HEK293 (cell line): ENCODE measurements at regions not wholly inside any gene's neighbourhood (a gene's known extent, or its start where the extent isn't known, plus 50 kb on each side); places are given as distances from the start of the nearest gene placed in this dataset.

Experiments used
- CTCF ChIA-PET: fragments of 350-600 bp; formaldehyde crosslinking; extraction: SDS; loops from one replicate; lab custom pipeline; 2021; ENCODE audit warnings: antibody characterized with exemption; lab: Yijun Ruan, JAX
- POLR2A ChIA-PET: fragments of 300-600 bp; formaldehyde crosslinking; extraction: SDS; loops from one replicate; lab custom pipeline; 2020; ENCODE audit warnings: antibody characterized with exemption, inconsistent platforms; lab: Yijun Ruan, JAX
- H3K27ac ChIP-seq: fragments of 200-500 bp; sonication (Bioruptor generic); 2 replicates; pipeline ENCODE4 v1.5.1; 2014; ENCODE audit warnings: low read depth, low read length, control low read depth, inconsistent platforms; ENCODE audit errors: extremely low read depth
- H3K36me3 ChIP-seq, 2 experiments: fragments of 200-500 bp in 1 of 2; sonication (Bioruptor generic) in 1 of 2; 1 replicate in 1 of 2; 2 replicates in 1 of 2; pipeline ENCODE4 v1.5.1; 2014 to 2017; ENCODE audit warnings: inconsistent platforms in 2 of 2, low read length in 2 of 2; ENCODE audit not compliant: control insufficient read depth in 2 of 2, insufficient read depth in 1 of 2
- H3K4me1 ChIP-seq: fragments of 200-500 bp; sonication (Bioruptor generic); 2 replicates; pipeline ENCODE4 v1.5.1; 2014; ENCODE audit warnings: mild to moderate bottlenecking, low read length, inconsistent platforms; ENCODE audit not compliant: control insufficient read depth, insufficient read depth
- H3K4me3 ChIP-seq: 2 replicates; pipeline ENCODE4 v1.5.1; 2011; ENCODE audit warnings: low read depth, mild to moderate bottlenecking, control low read depth, low read length, moderate library complexity
- H3K9me3 ChIP-seq: fragments of 200-500 bp; sonication (Bioruptor generic); 2 replicates; pipeline ENCODE4 v1.5.1; 2014; ENCODE audit warnings: low read depth, low read length, inconsistent platforms; ENCODE audit not compliant: control insufficient read depth, insufficient read depth
- GLIS2 ChIP-seq: fragments of 450-650 bp; formaldehyde crosslinking; IDR thresholded peaks from 2 replicates; pipeline ENCODE4 v1.5.1; 2016; ENCODE audit warnings: missing biosample characterization, missing genetic modification characterization
- HOXD13 ChIP-seq: sonication (generic); formaldehyde crosslinking; IDR thresholded peaks from 2 replicates; pipeline ENCODE4 v1.8.0; 2022; ENCODE audit warnings: missing genetic modification reagents, borderline replicate concordance
- RBAK ChIP-seq: fragments of 450-650 bp; formaldehyde crosslinking; IDR thresholded peaks from 2 replicates; pipeline ENCODE4 v1.5.1; 2016; ENCODE audit warnings: missing biosample characterization, missing genetic modification characterization
- SCRT2 ChIP-seq: fragments of 450-650 bp; formaldehyde crosslinking; IDR thresholded peaks from 2 replicates; pipeline ENCODE4 v1.5.1; 2016; ENCODE audit warnings: missing biosample characterization, missing genetic modification characterization
- SP2 ChIP-seq: fragments of 450-650 bp; formaldehyde crosslinking; IDR thresholded peaks from 2 replicates; pipeline ENCODE4 v1.5.1; 2016; ENCODE audit warnings: missing biosample characterization, missing genetic modification characterization
- ZBTB20 ChIP-seq: fragments of 450-650 bp; formaldehyde crosslinking; IDR thresholded peaks from 2 replicates; pipeline ENCODE4 v1.5.1; 2016; ENCODE audit warnings: missing biosample characterization, missing genetic modification characterization
- ZEB2 ChIP-seq: fragments of 450-650 bp; formaldehyde crosslinking; IDR thresholded peaks from 2 replicates; pipeline ENCODE4 v1.5.1; 2016; ENCODE audit warnings: missing biosample characterization, missing genetic modification characterization
- ZNF10 ChIP-seq: fragments of 450-650 bp; formaldehyde crosslinking; IDR thresholded peaks from 2 replicates; pipeline ENCODE4 v1.5.1; 2017; ENCODE audit warnings: missing biosample characterization, missing genetic modification characterization
- ZNF138 ChIP-seq: fragments of 450-650 bp; formaldehyde crosslinking; IDR thresholded peaks from 2 replicates; pipeline ENCODE4 v1.5.1; 2016; ENCODE audit warnings: missing biosample characterization, missing genetic modification characterization, borderline replicate concordance
- ZNF174 ChIP-seq: fragments of 450-650 bp; formaldehyde crosslinking; IDR thresholded peaks from 2 replicates; pipeline ENCODE4 v1.5.0; 2017; ENCODE audit warnings: missing biosample characterization, mild to moderate bottlenecking, missing genetic modification characterization
- ZNF175 ChIP-seq: fragments of 450-650 bp; formaldehyde crosslinking; IDR thresholded peaks from 2 replicates; pipeline ENCODE4 v1.5.1; 2016; ENCODE audit warnings: missing biosample characterization, missing genetic modification characterization
- ZNF37A ChIP-seq: fragments of 450-650 bp; IDR thresholded peaks from 2 replicates; pipeline ENCODE4 v1.5.1; 2018; ENCODE audit warnings: missing biosample characterization, missing genetic modification characterization
- ZNF394 ChIP-seq: fragments of 450-650 bp; formaldehyde crosslinking; IDR thresholded peaks from 2 replicates; pipeline ENCODE4 v1.5.1; 2016; ENCODE audit warnings: missing biosample characterization, missing genetic modification characterization, mild to moderate bottlenecking, moderate library complexity, borderline replicate concordance
- ZNF473 ChIP-seq: fragments of 450-650 bp; formaldehyde crosslinking; IDR thresholded peaks from 2 replicates; pipeline ENCODE4 v1.5.1; 2017; ENCODE audit warnings: missing biosample characterization, missing genetic modification characterization
- ZNF529 ChIP-seq: fragments of 450-650 bp; formaldehyde crosslinking; IDR thresholded peaks from 2 replicates; pipeline ENCODE4 v1.5.1; 2017; ENCODE audit warnings: missing genetic modification characterization, missing biosample characterization; ENCODE audit not compliant: insufficient replicate concordance
- ZNF561 ChIP-seq: fragments of 450-650 bp; IDR thresholded peaks from 2 replicates; pipeline ENCODE4 v1.5.1; 2018; ENCODE audit warnings: missing biosample characterization, missing genetic modification characterization, borderline replicate concordance
- ZNF596 ChIP-seq: fragments of 450-650 bp; IDR thresholded peaks from 2 replicates; pipeline ENCODE4 v1.5.0; 2018; ENCODE audit warnings: missing biosample characterization, mild to moderate bottlenecking, missing genetic modification characterization, moderate library complexity
- ZNF600 ChIP-seq: fragments of 450-650 bp; formaldehyde crosslinking; IDR thresholded peaks from 2 replicates; pipeline ENCODE4 v1.5.1; 2016; ENCODE audit warnings: missing biosample characterization, missing genetic modification characterization
- ZNF776 ChIP-seq: fragments of 450-650 bp; formaldehyde crosslinking; IDR thresholded peaks from 2 replicates; pipeline ENCODE4 v1.5.0; 2017; ENCODE audit warnings: missing biosample characterization, missing genetic modification characterization, borderline replicate concordance
- ZNF791 ChIP-seq: fragments of 450-650 bp; formaldehyde crosslinking; IDR thresholded peaks from 2 replicates; pipeline ENCODE4 v1.5.1; 2016; ENCODE audit warnings: missing biosample characterization, missing genetic modification characterization
- ZNF837 ChIP-seq: fragments of 450-650 bp; formaldehyde crosslinking; IDR thresholded peaks from 2 replicates; pipeline ENCODE4 v1.5.1; 2016; ENCODE audit warnings: missing biosample characterization, missing genetic modification characterization
- ZNF843 ChIP-seq: fragments of 450-650 bp; formaldehyde crosslinking; IDR thresholded peaks from 2 replicates; pipeline ENCODE4 v1.5.1; 2016; ENCODE audit warnings: missing biosample characterization, missing genetic modification characterization
- TF ChIP-seq, protein P1 (sequence below): fragments of 450-650 bp; formaldehyde crosslinking; IDR thresholded peaks from 2 replicates; pipeline ENCODE4 v1.5.1; 2016; ENCODE audit warnings: missing biosample characterization, missing genetic modification characterization, low read depth
- TF ChIP-seq, protein P2 (sequence below): fragments of 450-650 bp; formaldehyde crosslinking; IDR thresholded peaks from 2 replicates; pipeline ENCODE4 v1.5.1; 2016; ENCODE audit warnings: missing biosample characterization, missing genetic modification characterization, borderline replicate concordance

DNA sequence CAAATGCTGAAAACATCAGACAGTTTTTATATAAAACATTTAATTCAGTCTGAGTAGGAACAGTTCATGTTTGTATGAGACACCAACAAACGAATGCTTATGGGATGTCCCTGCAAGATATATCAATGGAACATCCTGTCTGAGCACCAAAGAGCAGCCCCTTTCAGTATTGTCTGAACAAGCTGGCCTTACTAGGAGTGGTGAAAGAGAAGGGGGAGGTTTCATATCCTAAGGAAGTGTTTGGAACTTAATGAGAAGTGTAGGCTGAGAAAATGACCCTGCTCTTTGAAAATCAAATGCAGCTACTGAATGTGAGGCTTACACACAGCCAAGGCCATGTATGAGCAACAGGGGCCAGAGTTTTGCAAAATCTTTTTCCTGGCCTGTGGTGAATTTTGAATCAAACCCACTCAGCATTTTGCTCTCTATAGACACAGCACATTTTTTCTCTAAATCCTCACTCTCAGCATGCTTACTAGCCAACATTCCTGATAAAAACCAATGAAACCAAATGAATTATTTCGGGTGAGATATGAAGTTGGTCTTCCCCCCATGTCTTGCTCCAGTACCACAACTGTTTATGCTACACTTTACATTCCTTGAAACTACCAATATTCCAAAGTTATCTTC is 119.4 kb downstream of the LUZP4 start:
- TF ChIP-seq ZNF175 (tag by site-specific recombination) (no peak), ZNF473 (no peak), ZNF529 (tag by site-specific recombination) (no peak), ZNF37A (tag by site-specific recombination) (no peak), ZBTB20 (tag by site-specific recombination) (no peak), ZNF600 (no peak)
- H3K4me1 ChIP-seq, result no peaks in the 10 kb centered on the region
- H3K4me3 ChIP-seq, result no peak overlapping the region
- no peaks in the 10 kb centered on the region for H3K9me3 ChIP-seq
- ChIA-PET POLR2A (interaction anchor here (1.1 kb wide), 1 partner anchor 13 kb away, joined by 4 read pairs; no protein-coding TSS in a partner anchor), CTCF (interaction anchor here (0.6 to 1.4 kb wide), 2 partner anchors 10 to 14 kb away, joined by 3 to 4 read pairs; no protein-coding TSS in a partner anchor)
- H3K27ac ChIP-seq, result no peak overlapping the region
- no peaks in the 10 kb centered on the region for H3K36me3 ChIP-seq

DNA sequence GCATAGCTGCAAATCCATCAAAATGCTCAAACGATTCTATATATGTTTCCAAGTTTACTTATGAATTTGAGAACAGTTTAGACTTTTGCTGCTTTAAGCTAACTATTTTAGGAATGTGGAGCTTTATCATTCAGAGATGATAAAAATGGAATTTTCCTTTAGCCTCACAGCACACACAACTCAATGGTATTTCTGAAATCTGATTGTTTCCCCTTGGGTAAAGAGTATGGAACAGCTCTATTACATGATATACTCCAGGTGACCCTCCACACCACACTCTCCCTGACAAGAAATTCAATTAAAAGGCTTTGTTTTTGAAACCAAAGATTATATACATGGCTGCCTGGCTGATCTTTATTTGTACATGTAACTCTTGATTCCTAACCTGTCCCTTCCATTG is 120.0 kb downstream of the LUZP4 start:
- Histone ChIP-seq H3K36me3 (no peaks in the 10 kb centered on the region), H3K27ac (no peak overlapping the region), H3K9me3 (no peaks in the 10 kb centered on the region), H3K4me1 (no peaks in the 10 kb centered on the region)
- no peak for TF ChIP-seq ZNF596 (tag by site-specific recombination)
- TF ChIP-seq ZNF776 (tag by site-specific recombination), result no peak
- no peak for TF ChIP-seq ZEB2 (tag by site-specific recombination)
- TF ChIP-seq SP2 (tag by site-specific recombination), result no peak
- TF ChIP-seq ZNF394, result no peak
- TF ChIP-seq SCRT2 (tag by site-specific recombination), result no peak
- no peak for TF ChIP-seq HOXD13
- TF ChIP-seq, all 188 proteins: peak for 0
- POLR2A ChIA-PET, result interaction anchor here (1.1 kb wide), 1 partner anchor 12 kb away, joined by 4 read pairs; no protein-coding TSS in a partner anchor
- no peak overlapping the region for H3K4me3 ChIP-seq
- CTCF ChIA-PET, result interaction anchor here (0.6 to 1.4 kb wide), 2 partner anchors 9 to 13 kb away, joined by 3 to 4 read pairs; no protein-coding TSS in a partner anchor

DNA sequence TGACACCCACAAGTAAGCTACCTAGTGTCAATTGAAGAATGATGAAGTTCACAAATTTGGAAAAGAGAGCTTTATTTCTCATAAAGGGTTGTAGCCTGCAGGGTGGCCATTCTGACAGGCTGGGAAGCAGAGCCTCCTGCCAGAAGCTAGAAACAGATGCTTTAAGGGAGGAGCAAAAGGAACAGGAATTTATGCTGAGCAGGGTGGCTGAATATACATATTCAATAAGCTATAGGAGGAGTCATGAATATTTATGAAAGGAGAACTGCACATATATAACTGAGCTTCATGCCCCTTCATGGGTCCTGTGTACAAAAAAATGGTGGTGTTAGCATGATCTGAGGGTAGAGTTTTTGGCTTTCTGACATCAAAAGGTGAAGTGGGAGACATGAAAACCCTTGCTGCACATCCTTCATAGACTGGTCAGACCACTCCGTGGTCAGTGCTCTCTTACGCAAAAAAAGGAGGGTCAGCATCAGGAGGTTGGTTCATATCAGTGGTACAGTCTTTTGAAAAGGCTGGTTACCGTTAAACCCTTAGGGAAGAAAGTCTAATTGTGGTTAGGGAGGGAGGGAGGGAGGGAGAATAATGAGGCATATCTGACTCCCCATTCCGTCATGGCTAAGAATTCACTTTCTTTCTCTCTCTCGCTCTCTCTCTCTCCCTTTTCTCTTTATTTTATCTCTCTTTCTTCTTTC is 121.4 kb downstream of the LUZP4 start:
- no peaks in the 10 kb centered on the region for H3K9me3 ChIP-seq
- H3K36me3 ChIP-seq, result no peaks in the 10 kb centered on the region
- H3K4me3 ChIP-seq, result no peak overlapping the region
- POLR2A ChIA-PET, result no interaction called here
- CTCF ChIA-PET, result no interaction called here
- H3K4me1 ChIP-seq, result no peaks in the 10 kb centered on the region
- H3K27ac ChIP-seq, result no peak overlapping the region
- TF ChIP-seq ZNF843 (tag by site-specific recombination) (no peak), ZNF174 (no peak), ZNF138 (no peak), ZNF561 (tag by site-specific recombination) (no peak), ZNF10 (tag by site-specific recombination) (no peak), RBAK (no peak), GLIS2 (tag by site-specific recombination) (no peak), ZNF837 (tag by site-specific recombination) (no peak), ZNF791 (tag by site-specific recombination) (no peak)
- TF ChIP-seq, protein P1, sequence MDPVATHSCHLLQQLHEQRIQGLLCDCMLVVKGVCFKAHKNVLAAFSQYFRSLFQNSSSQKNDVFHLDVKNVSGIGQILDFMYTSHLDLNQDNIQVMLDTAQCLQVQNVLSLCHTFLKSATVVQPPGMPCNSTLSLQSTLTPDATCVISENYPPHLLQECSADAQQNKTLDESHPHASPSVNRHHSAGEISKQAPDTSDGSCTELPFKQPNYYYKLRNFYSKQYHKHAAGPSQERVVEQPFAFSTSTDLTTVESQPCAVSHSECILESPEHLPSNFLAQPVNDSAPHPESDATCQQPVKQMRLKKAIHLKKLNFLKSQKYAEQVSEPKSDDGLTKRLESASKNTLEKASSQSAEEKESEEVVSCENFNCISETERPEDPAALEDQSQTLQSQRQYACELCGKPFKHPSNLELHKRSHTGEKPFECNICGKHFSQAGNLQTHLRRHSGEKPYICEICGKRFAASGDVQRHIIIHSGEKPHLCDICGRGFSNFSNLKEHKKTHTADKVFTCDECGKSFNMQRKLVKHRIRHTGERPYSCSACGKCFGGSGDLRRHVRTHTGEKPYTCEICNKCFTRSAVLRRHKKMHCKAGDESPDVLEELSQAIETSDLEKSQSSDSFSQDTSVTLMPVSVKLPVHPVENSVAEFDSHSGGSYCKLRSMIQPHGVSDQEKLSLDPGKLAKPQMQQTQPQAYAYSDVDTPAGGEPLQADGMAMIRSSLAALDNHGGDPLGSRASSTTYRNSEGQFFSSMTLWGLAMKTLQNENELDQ, result no peak
- TF ChIP-seq, protein P2, sequence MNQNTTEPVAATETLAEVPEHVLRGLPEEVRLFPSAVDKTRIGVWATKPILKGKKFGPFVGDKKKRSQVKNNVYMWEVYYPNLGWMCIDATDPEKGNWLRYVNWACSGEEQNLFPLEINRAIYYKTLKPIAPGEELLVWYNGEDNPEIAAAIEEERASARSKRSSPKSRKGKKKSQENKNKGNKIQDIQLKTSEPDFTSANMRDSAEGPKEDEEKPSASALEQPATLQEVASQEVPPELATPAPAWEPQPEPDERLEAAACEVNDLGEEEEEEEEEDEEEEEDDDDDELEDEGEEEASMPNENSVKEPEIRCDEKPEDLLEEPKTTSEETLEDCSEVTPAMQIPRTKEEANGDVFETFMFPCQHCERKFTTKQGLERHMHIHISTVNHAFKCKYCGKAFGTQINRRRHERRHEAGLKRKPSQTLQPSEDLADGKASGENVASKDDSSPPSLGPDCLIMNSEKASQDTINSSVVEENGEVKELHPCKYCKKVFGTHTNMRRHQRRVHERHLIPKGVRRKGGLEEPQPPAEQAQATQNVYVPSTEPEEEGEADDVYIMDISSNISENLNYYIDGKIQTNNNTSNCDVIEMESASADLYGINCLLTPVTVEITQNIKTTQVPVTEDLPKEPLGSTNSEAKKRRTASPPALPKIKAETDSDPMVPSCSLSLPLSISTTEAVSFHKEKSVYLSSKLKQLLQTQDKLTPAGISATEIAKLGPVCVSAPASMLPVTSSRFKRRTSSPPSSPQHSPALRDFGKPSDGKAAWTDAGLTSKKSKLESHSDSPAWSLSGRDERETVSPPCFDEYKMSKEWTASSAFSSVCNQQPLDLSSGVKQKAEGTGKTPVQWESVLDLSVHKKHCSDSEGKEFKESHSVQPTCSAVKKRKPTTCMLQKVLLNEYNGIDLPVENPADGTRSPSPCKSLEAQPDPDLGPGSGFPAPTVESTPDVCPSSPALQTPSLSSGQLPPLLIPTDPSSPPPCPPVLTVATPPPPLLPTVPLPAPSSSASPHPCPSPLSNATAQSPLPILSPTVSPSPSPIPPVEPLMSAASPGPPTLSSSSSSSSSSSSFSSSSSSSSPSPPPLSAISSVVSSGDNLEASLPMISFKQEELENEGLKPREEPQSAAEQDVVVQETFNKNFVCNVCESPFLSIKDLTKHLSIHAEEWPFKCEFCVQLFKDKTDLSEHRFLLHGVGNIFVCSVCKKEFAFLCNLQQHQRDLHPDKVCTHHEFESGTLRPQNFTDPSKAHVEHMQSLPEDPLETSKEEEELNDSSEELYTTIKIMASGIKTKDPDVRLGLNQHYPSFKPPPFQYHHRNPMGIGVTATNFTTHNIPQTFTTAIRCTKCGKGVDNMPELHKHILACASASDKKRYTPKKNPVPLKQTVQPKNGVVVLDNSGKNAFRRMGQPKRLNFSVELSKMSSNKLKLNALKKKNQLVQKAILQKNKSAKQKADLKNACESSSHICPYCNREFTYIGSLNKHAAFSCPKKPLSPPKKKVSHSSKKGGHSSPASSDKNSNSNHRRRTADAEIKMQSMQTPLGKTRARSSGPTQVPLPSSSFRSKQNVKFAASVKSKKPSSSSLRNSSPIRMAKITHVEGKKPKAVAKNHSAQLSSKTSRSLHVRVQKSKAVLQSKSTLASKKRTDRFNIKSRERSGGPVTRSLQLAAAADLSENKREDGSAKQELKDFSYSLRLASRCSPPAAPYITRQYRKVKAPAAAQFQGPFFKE (tag by site-specific recombination), result no peak
